Stimulated activated CD4-positive, alpha-beta T cell treated with anti-CD3 and anti-CD28 coated beads, Interleukin-2, amount 100 ng/mL, for 48 hours (primary cell): ENCODE measurements at regions not wholly inside any gene's neighbourhood (a gene's known extent, or its start where the extent isn't known, plus 50 kb on each side); places are given as distances from the start of the nearest gene placed in this dataset.

Experiments
- DNase-seq, 2 donors: peaks; one replicate each; pipeline ENCODE4 v3.0.0-alpha.2; 2020

- DNase-seq, result no peak
These were observed 161.3 kb downstream of the ZNF281 start for GRCh38 chr1:200248541-200248940.

GRCh38 chr1:200247518-200247917 lies 162.3 kb downstream of the ZNF281 start:
- no peak for DNase-seq

- no peak for DNase-seq
These were observed 164.4 kb downstream of the ZNF281 start for GRCh38 chr1:200245473-200245872.

GRCh38 chr1:200243042-200243437 lies 166.8 kb downstream of the ZNF281 start:
- DNase-seq, result no peak

- no peak for DNase-seq
These were observed 167.5 kb downstream of the ZNF281 start for GRCh38 chr1:200242110-200243041.

GRCh38 chr1:200240656-200241055 lies 169.2 kb downstream of the ZNF281 start:
- no peak for DNase-seq

GRCh38 chr1:200238311-200238710 lies 171.5 kb downstream of the ZNF281 start:
- DNase-seq, result no peak

GRCh38 chr1:200237066-200237465 lies 172.8 kb downstream of the ZNF281 start:
- DNase-seq, result no peak

GRCh38 chr1:200234938-200235337 lies 174.9 kb downstream of the ZNF281 start:
- DNase-seq, result no peak

GRCh38 chr1:200233393-200233792 lies 176.4 kb downstream of the ZNF281 start:
- no peak for DNase-seq

- DNase-seq, result no peak
These were observed 178.0 kb downstream of the ZNF281 start for GRCh38 chr1:200231787-200232231.

GRCh38 chr1:200230671-200231070 lies 179.2 kb downstream of the ZNF281 start:
- DNase-seq, result no peak

- no peak for DNase-seq
These were observed 181.3 kb downstream of the ZNF281 start for GRCh38 chr1:200228486-200228885.

- DNase-seq, result no peak
These were observed 181.8 kb downstream of the ZNF281 start for GRCh38 chr1:200228081-200228480.
